Adrenal gland (tissue), 9 donors: ENCODE measurements at regions not wholly inside any gene's neighbourhood (a gene's known extent, or its start where the extent isn't known, plus 50 kb on each side); places are given as distances from the start of the nearest gene placed in this dataset.

Experiments used
- DNase-seq, 7 donors: peaks; one replicate each; pipeline ENCODE4 v3.0.0-alpha.2; 2019 to 2020
- H3K27ac ChIP-seq, 5 donors: fragments of 200-600 bp; sonication (generic) in 4 of 5; 1 replicate in 3 of 5; 2 replicates in 2 of 5; pipeline versions ENCODE4 v1.5.1 to v1.8.0; 2016 to 2020; ENCODE audit warnings: mild to moderate bottlenecking in 1 of 5
- H3K27me3 ChIP-seq: fragments of 200-600 bp; 2 replicates; pipeline ENCODE4 v1.8.0; 2021
- H3K36me3 ChIP-seq, 2 donors: fragments of 200-600 bp; replicated peaks in 1 of 2; 1 replicate in 1 of 2; 2 replicates in 1 of 2; pipeline versions ENCODE4 v1.5.1 to v1.8.0; 2018 to 2022
- H3K4me1 ChIP-seq, 2 donors: fragments of 200-600 bp; replicated peaks in 1 of 2; 1 replicate in 1 of 2; 2 replicates in 1 of 2; pipeline versions ENCODE4 v1.5.1 to v1.8.0; 2018 to 2021
- H3K4me3 ChIP-seq, 4 donors: fragments of 200-600 bp; sonication (generic) in 3 of 4; one replicate each; pipeline ENCODE4 v1.5.1; 2016 to 2018
- H3K9me3 ChIP-seq, 3 donors: fragments of 200-600 bp; sonication (generic) in 1 of 3; replicated peaks in 1 of 3; 1 replicate in 2 of 3; 2 replicates in 1 of 3; pipeline versions ENCODE4 v1.5.1 to v1.8.0; 2016 to 2021
- POLR2A ChIP-seq, 2 donors: fragments of 450-650 bp; IDR thresholded peaks; one replicate each; pipeline ENCODE4 v1.6.1; 2017; ENCODE audit warnings: antibody characterized with exemption in 2 of 2, mild to moderate bottlenecking in 2 of 2, moderate library complexity in 1 of 2
- WGBS, 4 donors: extraction: QIAGEN DNeasy Blood & Tissue Kit in 2 of 4; methylation state at CpG; one replicate each; pipeline versions ENCODE4 v1.1.5 to v1.1.7; 2013 to 2017; 5-methylcytosine and 5-hydroxymethylcytosine counted together
- intact Hi-C, 2 donors: fragments of 100-400 bp; cut with DNase I; formaldehyde crosslinking; loops; one replicate each; pipeline versions ENCODE4 v1.14.1 to v1.15.0; 2022 to 2023
- TF ChIP-seq, protein P1 (sequence below), 6 experiments: fragments of 450-650 bp in 4 of 6; fragments of 200-600 bp in 2 of 6; sonication (generic) in 1 of 6; IDR thresholded peaks; 1 replicate in 5 of 6; 2 replicates in 1 of 6; pipeline versions ENCODE4 v1.5.1 to v1.8.0; 2016 to 2021; ENCODE audit warnings: antibody characterized with exemption in 6 of 6, mild to moderate bottlenecking in 2 of 6, moderate library complexity in 1 of 6
- donor health status: healthy with polysubstance abuse.
- donor health status: Bipolar disorder and iron deficiency.
- donor health status: DM: yes; HTN: yes; CAD: no.
- donor health status: DM: no; HTN: no; CAD: no.
- donor health status: DM: no; HTN: no; CAD: no.

DNA sequence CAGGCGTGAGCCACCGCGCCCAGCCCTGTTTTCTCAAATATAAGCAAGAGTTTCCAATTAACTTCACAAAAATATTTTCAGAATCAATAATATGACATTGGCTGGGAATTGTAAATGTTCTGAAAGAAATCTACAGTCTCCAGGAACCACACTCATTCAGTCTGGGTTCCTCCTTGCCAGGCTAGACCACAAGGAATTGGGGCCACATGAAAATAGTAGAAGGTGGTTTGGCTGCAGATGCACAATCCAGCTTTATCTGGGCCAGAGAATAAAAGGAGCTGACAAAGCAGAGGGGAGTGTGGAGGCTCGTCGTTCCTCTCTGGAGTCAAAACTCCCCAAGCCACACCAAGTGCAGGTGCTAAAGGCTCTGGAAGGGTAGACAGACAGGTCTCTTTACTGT is 92.0 kb upstream of the OSMR start:
- no peak for DNase-seq
- no peaks in the 10 kb centered on the region for H3K9me3 ChIP-seq
- no peaks in the 10 kb centered on the region for H3K36me3 ChIP-seq
- intact Hi-C loops: no loop called here
- no peaks in the 10 kb centered on the region for H3K4me1 ChIP-seq
- no peak overlapping the region for H3K4me3 ChIP-seq
- WGBS, 4 donors: 69 to 87% (median 75%) methylated on average over 5 of the region's 5 CpGs
- H3K27me3 ChIP-seq: no peaks in the 10 kb centered on the region
- no peak overlapping the region for H3K27ac ChIP-seq
- TF ChIP-seq POLR2A (IDR thresholded peaks at IDR 0.05): no peak

DNA sequence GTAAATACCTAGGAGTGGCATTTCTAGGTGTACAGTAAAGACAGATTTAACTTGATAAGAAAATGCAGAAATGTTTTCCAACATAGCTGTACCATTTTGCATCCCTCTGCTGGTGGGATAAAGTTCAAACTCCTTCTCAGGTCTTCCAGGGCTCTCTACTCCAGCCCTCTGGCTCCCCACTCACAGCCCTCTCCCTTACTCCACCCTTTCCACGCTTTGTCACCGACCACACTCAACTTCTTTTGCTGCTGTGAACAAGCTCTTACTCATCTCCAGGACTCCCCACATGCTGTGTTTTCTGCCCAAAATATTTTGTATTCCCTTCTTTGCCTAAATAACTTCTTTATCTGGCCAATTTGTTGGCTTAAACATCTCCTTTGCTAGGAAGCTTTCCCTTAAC is 90.6 kb upstream of the OSMR start:
- no peaks in the 10 kb centered on the region for H3K27me3 ChIP-seq
- H3K36me3 ChIP-seq: no peaks in the 10 kb centered on the region
- intact Hi-C loops: no loop called here
- no peak overlapping the region for H3K27ac ChIP-seq
- peaks cover 0 to 4% of the 10 kb centered on the region in 2 donors for H3K4me1 ChIP-seq
- H3K4me3 ChIP-seq: no peak overlapping the region
- WGBS, 4 donors: 72 to 86% (median 76%) methylated on average over 2 of the region's 2 CpGs
- no peak for TF ChIP-seq POLR2A (IDR thresholded peaks at IDR 0.05)
- TF ChIP-seq, protein P1, sequence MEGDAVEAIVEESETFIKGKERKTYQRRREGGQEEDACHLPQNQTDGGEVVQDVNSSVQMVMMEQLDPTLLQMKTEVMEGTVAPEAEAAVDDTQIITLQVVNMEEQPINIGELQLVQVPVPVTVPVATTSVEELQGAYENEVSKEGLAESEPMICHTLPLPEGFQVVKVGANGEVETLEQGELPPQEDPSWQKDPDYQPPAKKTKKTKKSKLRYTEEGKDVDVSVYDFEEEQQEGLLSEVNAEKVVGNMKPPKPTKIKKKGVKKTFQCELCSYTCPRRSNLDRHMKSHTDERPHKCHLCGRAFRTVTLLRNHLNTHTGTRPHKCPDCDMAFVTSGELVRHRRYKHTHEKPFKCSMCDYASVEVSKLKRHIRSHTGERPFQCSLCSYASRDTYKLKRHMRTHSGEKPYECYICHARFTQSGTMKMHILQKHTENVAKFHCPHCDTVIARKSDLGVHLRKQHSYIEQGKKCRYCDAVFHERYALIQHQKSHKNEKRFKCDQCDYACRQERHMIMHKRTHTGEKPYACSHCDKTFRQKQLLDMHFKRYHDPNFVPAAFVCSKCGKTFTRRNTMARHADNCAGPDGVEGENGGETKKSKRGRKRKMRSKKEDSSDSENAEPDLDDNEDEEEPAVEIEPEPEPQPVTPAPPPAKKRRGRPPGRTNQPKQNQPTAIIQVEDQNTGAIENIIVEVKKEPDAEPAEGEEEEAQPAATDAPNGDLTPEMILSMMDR (IDR thresholded peaks at IDR 0.05): no peak
- H3K9me3 ChIP-seq: no peaks in the 10 kb centered on the region
- DNase-seq: no peak

DNA sequence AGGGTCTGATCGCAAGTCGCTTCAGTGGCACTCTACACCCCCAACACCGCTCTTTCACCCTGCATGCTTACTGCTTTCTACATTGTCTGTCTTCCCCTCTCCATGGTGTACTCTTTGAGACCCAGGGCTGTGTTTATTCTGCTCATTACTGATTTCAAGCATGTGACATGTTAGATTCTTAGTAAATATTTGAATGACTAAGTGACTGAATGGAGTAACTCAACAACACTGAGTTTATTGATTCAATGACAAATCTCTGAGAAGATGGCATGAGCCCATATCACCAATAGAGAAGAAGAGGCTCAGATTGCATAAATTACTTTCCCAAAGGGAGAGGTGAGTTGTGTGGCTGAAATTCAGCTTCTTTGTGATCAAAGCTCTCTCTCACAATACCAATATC is 89.7 kb upstream of the OSMR start:
- Histone ChIP-seq H3K27ac (no peak overlapping the region), H3K4me3 (no peak overlapping the region), H3K36me3 (no peaks in the 10 kb centered on the region), H3K9me3 (no peaks in the 10 kb centered on the region), H3K27me3 (no peaks in the 10 kb centered on the region), H3K4me1 (peaks cover 0 to 4% of the 10 kb centered on the region in 2 donors)
- intact Hi-C loops: no loop called here
- no peak for DNase-seq
- TF ChIP-seq, protein P1 (IDR thresholded peaks at IDR 0.05): no peak
- TF ChIP-seq POLR2A (IDR thresholded peaks at IDR 0.05): no peak
- WGBS, 4 donors: 79 to 100% (median 88%) methylated on average over 3 of the region's 3 CpGs

DNA sequence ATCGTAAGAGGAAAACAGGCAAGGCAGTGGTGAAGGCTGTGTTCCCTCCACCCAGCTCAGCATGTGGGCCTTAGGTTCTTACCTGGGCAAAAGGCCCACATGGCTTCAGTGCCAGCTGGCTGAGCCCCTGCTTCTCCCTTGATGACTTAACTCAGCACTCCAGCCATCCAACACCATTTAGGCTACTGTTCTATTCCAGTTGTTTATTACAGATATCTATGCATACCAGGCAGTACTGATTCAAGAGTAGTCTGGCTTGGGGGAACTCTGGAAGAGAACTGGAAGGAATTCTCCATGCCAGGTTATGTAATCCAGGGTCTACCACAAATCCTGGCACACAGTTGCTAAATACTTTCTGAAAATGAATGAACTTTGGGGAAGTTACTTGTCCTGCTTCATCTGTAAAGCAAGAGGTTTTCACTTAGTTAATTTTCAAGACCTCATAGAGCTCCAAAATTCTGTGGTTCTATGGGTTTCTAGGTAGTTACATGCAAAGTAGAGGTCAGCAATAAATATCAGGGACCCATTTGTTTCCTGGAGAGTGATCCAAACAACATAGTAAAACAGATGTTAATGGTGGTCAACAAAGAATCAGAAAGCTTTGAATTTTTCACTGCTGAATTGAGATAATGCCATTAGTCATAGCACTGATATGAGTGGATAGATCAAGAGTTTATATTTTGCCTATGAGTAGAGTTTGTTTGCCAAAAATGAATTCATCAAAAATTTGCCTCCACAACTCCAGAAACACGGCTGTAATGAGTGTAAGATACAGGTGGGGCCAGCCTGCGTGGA is 88.2 kb upstream of the OSMR start:
- Histone ChIP-seq H3K27me3 (no peaks in the 10 kb centered on the region), H3K36me3 (no peaks in the 10 kb centered on the region), H3K27ac (no peak overlapping the region), H3K9me3 (no peaks in the 10 kb centered on the region), H3K4me3 (no peak overlapping the region), H3K4me1 (peaks cover 0 to 4% of the 10 kb centered on the region in 2 donors)
- 82 to 97% (median 88%) methylated on average over 3 of the region's 3 CpGs for WGBS, 4 donors
- intact Hi-C loops: no loop called here
- DNase-seq: no peak
- TF ChIP-seq, protein P1 (IDR thresholded peaks at IDR 0.05): no peak
- no peak for TF ChIP-seq POLR2A (IDR thresholded peaks at IDR 0.05)
